ENCODE measurements at regions not wholly inside any gene's neighbourhood (a gene's known extent, or its start where the extent isn't known, plus 50 kb on each side); places are given as distances from the start of the nearest gene placed in this dataset.

DNA sequence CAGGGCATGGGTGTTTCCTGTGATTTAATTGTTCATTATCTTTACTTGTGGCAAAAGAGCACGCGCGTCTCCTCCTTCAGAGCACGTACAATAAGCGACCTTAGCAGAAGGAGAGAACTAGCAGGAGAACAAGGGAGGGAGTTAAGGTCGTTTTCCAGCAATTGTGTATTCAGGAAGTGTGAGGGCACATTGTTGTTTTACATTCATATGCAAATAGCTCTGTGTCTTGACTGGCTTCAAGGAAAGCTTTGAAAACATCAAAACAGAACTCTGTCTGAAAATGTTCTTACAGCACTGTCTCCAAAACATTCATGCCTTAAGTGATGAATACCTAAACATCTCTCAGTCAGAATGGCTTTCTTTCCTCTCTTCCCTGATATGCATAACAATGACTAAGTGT, 499.1 kb downstream of the ACTR3B start:
- TF ChIP-seq, protein P1, sequence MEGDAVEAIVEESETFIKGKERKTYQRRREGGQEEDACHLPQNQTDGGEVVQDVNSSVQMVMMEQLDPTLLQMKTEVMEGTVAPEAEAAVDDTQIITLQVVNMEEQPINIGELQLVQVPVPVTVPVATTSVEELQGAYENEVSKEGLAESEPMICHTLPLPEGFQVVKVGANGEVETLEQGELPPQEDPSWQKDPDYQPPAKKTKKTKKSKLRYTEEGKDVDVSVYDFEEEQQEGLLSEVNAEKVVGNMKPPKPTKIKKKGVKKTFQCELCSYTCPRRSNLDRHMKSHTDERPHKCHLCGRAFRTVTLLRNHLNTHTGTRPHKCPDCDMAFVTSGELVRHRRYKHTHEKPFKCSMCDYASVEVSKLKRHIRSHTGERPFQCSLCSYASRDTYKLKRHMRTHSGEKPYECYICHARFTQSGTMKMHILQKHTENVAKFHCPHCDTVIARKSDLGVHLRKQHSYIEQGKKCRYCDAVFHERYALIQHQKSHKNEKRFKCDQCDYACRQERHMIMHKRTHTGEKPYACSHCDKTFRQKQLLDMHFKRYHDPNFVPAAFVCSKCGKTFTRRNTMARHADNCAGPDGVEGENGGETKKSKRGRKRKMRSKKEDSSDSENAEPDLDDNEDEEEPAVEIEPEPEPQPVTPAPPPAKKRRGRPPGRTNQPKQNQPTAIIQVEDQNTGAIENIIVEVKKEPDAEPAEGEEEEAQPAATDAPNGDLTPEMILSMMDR (IDR thresholded peaks at IDR 0.05) = no peak
- TF ChIP-seq POLR2A (IDR thresholded peaks at IDR 0.05) = no peak
